ENCODE measurements at regions not wholly inside any gene's neighbourhood (a gene's known extent, or its start where the extent isn't known, plus 50 kb on each side); places are given as distances from the start of the nearest gene placed in this dataset.

- Histone ChIP-seq H3K4me1 (ENCODE audit: control insufficient read depth in 4 of 4, insufficient read depth in 4 of 4, low read length in 3 of 4) (no peaks in the 10 kb centered on the region), H3K4me3 (ENCODE audit: low read depth in 1 of 3, low read length in 3 of 3) (no peak overlapping the region), H3K9me3 (ENCODE audit: control insufficient read depth in 4 of 4, low read length in 3 of 4) (no peaks in the 10 kb centered on the region), H3K9ac (ENCODE audit: low read depth in 1 of 2, low read length in 2 of 2) (no peak overlapping the region), H3K27me3 (ENCODE audit: control insufficient read depth in 4 of 4, insufficient read depth in 4 of 4, low read length in 3 of 4) (peaks cover 0 to 7% (median 3%) of the 10 kb centered on the region in 4 donors), H3K27ac (ENCODE audit: low read depth in 1 of 2, low read length in 2 of 2) (no peak overlapping the region), H3K36me3 (ENCODE audit: control insufficient read depth in 4 of 4, insufficient read depth in 3 of 4, low read depth in 1 of 4, low read length in 3 of 4) (no peaks in the 10 kb centered on the region)
- 67% methylated on average over 1 of the region's 1 CpG for WGBS
- no peak for TF ChIP-seq ATF3 (IDR thresholded peaks at IDR 0.05)
- TF ChIP-seq NR2F2 (IDR thresholded peaks at IDR 0.05): no peak
- no peak for TF ChIP-seq RAD21 (IDR thresholded peaks at IDR 0.05)
- TF ChIP-seq GABPA (IDR thresholded peaks at IDR 0.05 in 1 of 2, conservative IDR thresholded peaks at IDR 0.05 in 1 of 2): no peak
- TF ChIP-seq MAX (IDR thresholded peaks at IDR 0.05): no peak
- TF ChIP-seq EGR1 (IDR thresholded peaks at IDR 0.05; ENCODE audit: low read depth in 2 of 2): no peak
- TF ChIP-seq TAF1 (conservative IDR thresholded peaks at IDR 0.05): no peak
- TF ChIP-seq HNF4G (IDR thresholded peaks at IDR 0.05): no peak
- no peak for TF ChIP-seq ZBTB33 (IDR thresholded peaks at IDR 0.05)
- no peak for TF ChIP-seq HNF4A (conservative IDR thresholded peaks at IDR 0.05)
- no peak for TF ChIP-seq FOXA1 (IDR thresholded peaks at IDR 0.05)
- no peak for TF ChIP-seq RXRA (IDR thresholded peaks at IDR 0.05)
- no peak for TF ChIP-seq JUND (IDR thresholded peaks at IDR 0.05)
- DNase-seq (ENCODE audit: low spot score): no peak
These were observed 170.3 kb downstream of the CBLN1 start for GRCh38 chr16:49111351-49111750.

GRCh38 chr16:49108611-49109010, 173.0 kb downstream of the CBLN1 start:
- peaks cover 0 to 4% (median 2%) of the 10 kb centered on the region in 4 donors for H3K27me3 ChIP-seq (ENCODE audit: control insufficient read depth in 4 of 4, insufficient read depth in 4 of 4, low read length in 3 of 4)
- H3K9ac ChIP-seq (ENCODE audit: low read depth in 1 of 2, low read length in 2 of 2): no peak overlapping the region
- H3K27ac ChIP-seq (ENCODE audit: low read depth in 1 of 2, low read length in 2 of 2): no peak overlapping the region
- H3K4me1 ChIP-seq (ENCODE audit: control insufficient read depth in 4 of 4, insufficient read depth in 4 of 4, low read length in 3 of 4): no peaks in the 10 kb centered on the region
- WGBS: 64% methylated on average over 3 of the region's 3 CpGs
- H3K36me3 ChIP-seq (ENCODE audit: control insufficient read depth in 4 of 4, insufficient read depth in 3 of 4, low read depth in 1 of 4, low read length in 3 of 4): no peaks in the 10 kb centered on the region
- H3K4me3 ChIP-seq (ENCODE audit: low read depth in 1 of 3, low read length in 3 of 3): no peak overlapping the region
- no peak for DNase-seq (ENCODE audit: low spot score)
- TF ChIP-seq HNF4A (conservative IDR thresholded peaks at IDR 0.05) (no peak), ATF3 (IDR thresholded peaks at IDR 0.05) (no peak), CTCF (IDR thresholded peaks at IDR 0.05; ENCODE audit: low read depth, low read length, missing input control) (no peak), RXRA (IDR thresholded peaks at IDR 0.05) (no peak), REST (IDR thresholded peaks at IDR 0.05) (no peak), EGR1 (IDR thresholded peaks at IDR 0.05; ENCODE audit: low read depth in 2 of 2) (no peak), MAX (IDR thresholded peaks at IDR 0.05) (no peak), JUND (IDR thresholded peaks at IDR 0.05) (no peak), FOXA1 (IDR thresholded peaks at IDR 0.05) (no peak), YY1 (IDR thresholded peaks at IDR 0.05) (no peak), TAF1 (conservative IDR thresholded peaks at IDR 0.05) (no peak), ZBTB33 (IDR thresholded peaks at IDR 0.05) (no peak), HNF4G (IDR thresholded peaks at IDR 0.05) (no peak), RAD21 (IDR thresholded peaks at IDR 0.05) (no peak), GABPA (IDR thresholded peaks at IDR 0.05 in 1 of 2, conservative IDR thresholded peaks at IDR 0.05 in 1 of 2) (no peak), NR2F2 (IDR thresholded peaks at IDR 0.05) (no peak), SP1 (IDR thresholded peaks at IDR 0.05) (no peak), FOXA2 (IDR thresholded peaks at IDR 0.05) (no peak)
- H3K9me3 ChIP-seq (ENCODE audit: control insufficient read depth in 4 of 4, low read length in 3 of 4): no peaks in the 10 kb centered on the region
